ENCODE measurements at regions not wholly inside any gene's neighbourhood (a gene's known extent, or its start where the extent isn't known, plus 50 kb on each side); places are given as distances from the start of the nearest gene placed in this dataset.

DNA sequence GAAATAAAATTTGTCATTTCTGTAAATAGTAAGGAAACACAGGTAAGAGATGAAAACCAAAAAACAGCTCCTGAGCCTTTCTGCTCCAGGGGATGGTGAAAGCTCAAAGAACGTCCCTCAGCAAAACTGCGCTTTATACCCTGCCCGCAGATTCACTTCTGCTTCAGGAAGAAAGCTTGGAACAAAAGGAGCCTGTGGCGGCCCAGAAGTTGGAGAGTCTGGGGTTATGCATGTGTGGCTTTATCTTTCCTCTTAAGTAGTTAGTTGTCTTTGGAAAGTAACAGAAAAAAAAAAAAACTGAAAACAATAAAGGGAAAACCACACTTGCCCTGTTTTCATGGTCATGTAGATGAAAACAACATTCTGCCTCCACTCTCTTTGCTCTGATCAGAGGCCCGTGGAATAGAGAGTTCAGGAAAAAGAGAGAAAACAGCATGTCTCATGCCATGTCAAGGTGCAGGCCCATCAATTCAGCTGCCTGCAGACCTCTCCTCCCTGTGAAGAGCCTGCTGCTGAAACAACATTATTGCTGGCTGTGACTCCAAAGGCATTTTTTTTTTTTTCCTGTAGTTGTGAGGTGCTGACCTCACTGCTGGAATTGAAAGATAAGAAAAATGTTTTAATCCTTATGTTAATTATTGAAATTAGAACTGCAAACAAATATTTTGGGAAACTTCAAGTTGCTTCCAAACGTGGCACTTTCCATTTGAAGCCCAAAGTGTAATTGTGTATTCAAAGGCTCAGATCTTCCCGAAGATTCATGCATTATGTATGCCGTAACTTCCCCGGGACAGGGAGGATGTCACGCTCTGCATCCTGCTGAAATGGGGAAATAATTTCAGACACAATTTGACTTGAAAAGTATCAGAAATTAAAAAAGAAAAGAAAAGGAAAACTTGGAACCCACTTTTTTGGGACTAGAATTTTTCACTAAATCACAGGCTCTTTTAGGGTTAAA, 108.4 kb upstream of the ZNF385D start:
- no peak for TF ChIP-seq ATM (IDR thresholded peaks at IDR 0.05; ENCODE audit: borderline replicate concordance)
- TF ChIP-seq CHD4 (IDR thresholded peaks at IDR 0.05; ENCODE audit: borderline replicate concordance, low read length): no peak
- TF ChIP-seq, protein P1, sequence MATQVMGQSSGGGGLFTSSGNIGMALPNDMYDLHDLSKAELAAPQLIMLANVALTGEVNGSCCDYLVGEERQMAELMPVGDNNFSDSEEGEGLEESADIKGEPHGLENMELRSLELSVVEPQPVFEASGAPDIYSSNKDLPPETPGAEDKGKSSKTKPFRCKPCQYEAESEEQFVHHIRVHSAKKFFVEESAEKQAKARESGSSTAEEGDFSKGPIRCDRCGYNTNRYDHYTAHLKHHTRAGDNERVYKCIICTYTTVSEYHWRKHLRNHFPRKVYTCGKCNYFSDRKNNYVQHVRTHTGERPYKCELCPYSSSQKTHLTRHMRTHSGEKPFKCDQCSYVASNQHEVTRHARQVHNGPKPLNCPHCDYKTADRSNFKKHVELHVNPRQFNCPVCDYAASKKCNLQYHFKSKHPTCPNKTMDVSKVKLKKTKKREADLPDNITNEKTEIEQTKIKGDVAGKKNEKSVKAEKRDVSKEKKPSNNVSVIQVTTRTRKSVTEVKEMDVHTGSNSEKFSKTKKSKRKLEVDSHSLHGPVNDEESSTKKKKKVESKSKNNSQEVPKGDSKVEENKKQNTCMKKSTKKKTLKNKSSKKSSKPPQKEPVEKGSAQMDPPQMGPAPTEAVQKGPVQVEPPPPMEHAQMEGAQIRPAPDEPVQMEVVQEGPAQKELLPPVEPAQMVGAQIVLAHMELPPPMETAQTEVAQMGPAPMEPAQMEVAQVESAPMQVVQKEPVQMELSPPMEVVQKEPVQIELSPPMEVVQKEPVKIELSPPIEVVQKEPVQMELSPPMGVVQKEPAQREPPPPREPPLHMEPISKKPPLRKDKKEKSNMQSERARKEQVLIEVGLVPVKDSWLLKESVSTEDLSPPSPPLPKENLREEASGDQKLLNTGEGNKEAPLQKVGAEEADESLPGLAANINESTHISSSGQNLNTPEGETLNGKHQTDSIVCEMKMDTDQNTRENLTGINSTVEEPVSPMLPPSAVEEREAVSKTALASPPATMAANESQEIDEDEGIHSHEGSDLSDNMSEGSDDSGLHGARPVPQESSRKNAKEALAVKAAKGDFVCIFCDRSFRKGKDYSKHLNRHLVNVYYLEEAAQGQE (IDR thresholded peaks at IDR 0.05; ENCODE audit: borderline replicate concordance in 1 of 2, low read depth in 1 of 2, low read length in 2 of 2): no peak
- TF ChIP-seq, protein P2, sequence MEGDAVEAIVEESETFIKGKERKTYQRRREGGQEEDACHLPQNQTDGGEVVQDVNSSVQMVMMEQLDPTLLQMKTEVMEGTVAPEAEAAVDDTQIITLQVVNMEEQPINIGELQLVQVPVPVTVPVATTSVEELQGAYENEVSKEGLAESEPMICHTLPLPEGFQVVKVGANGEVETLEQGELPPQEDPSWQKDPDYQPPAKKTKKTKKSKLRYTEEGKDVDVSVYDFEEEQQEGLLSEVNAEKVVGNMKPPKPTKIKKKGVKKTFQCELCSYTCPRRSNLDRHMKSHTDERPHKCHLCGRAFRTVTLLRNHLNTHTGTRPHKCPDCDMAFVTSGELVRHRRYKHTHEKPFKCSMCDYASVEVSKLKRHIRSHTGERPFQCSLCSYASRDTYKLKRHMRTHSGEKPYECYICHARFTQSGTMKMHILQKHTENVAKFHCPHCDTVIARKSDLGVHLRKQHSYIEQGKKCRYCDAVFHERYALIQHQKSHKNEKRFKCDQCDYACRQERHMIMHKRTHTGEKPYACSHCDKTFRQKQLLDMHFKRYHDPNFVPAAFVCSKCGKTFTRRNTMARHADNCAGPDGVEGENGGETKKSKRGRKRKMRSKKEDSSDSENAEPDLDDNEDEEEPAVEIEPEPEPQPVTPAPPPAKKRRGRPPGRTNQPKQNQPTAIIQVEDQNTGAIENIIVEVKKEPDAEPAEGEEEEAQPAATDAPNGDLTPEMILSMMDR (CRISPR knock-in tag; IDR thresholded peaks at IDR 0.05): no peak
- TF ChIP-seq, protein P3, sequence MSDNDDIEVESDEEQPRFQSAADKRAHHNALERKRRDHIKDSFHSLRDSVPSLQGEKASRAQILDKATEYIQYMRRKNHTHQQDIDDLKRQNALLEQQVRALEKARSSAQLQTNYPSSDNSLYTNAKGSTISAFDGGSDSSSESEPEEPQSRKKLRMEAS (IDR thresholded peaks at IDR 0.05): no peak
- TF ChIP-seq, protein P4, sequence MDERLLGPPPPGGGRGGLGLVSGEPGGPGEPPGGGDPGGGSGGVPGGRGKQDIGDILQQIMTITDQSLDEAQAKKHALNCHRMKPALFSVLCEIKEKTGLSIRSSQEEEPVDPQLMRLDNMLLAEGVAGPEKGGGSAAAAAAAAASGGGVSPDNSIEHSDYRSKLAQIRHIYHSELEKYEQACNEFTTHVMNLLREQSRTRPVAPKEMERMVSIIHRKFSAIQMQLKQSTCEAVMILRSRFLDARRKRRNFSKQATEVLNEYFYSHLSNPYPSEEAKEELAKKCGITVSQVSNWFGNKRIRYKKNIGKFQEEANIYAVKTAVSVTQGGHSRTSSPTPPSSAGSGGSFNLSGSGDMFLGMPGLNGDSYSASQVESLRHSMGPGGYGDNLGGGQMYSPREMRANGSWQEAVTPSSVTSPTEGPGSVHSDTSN (CRISPR knock-in tag; IDR thresholded peaks at IDR 0.05): no peak
- TF ChIP-seq POLR2AphosphoS5 (IDR thresholded peaks at IDR 0.05; ENCODE audit: low read depth, low read length): no peak
- no peak for TF ChIP-seq YY1 (IDR thresholded peaks at IDR 0.05; ENCODE audit: insufficient read depth, insufficient replicate concordance, low read depth, low read length)
- TF ChIP-seq, protein P5, sequence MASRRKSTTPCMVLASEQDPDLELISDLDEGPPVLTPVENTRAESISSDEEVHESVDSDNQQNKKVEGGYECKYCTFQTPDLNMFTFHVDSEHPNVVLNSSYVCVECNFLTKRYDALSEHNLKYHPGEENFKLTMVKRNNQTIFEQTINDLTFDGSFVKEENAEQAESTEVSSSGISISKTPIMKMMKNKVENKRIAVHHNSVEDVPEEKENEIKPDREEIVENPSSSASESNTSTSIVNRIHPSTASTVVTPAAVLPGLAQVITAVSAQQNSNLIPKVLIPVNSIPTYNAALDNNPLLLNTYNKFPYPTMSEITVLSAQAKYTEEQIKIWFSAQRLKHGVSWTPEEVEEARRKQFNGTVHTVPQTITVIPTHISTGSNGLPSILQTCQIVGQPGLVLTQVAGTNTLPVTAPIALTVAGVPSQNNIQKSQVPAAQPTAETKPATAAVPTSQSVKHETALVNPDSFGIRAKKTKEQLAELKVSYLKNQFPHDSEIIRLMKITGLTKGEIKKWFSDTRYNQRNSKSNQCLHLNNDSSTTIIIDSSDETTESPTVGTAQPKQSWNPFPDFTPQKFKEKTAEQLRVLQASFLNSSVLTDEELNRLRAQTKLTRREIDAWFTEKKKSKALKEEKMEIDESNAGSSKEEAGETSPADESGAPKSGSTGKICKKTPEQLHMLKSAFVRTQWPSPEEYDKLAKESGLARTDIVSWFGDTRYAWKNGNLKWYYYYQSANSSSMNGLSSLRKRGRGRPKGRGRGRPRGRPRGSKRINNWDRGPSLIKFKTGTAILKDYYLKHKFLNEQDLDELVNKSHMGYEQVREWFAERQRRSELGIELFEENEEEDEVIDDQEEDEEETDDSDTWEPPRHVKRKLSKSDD (CRISPR knock-in tag; IDR thresholded peaks at IDR 0.05; ENCODE audit: low read depth): no peak
- TF ChIP-seq ZNF367 (CRISPR knock-in tag; IDR thresholded peaks at IDR 0.05; ENCODE audit: borderline replicate concordance): no peak

Data from HepG2 (cell line).